Loucy (cell line): ENCODE measurements at regions not wholly inside any gene's neighbourhood (a gene's known extent, or its start where the extent isn't known, plus 50 kb on each side); places are given as distances from the start of the nearest gene placed in this dataset.

ENCODE experiments used
- EZH2phosphoT487 ChIP-seq: fragments of 200-600 bp; IDR thresholded peaks from 2 replicates; pipeline ENCODE4 v1.6.1; 2018; ENCODE audit warnings: antibody characterized with exemption, mild to moderate bottlenecking, moderate library complexity, borderline replicate concordance
- TF ChIP-seq, protein P1 (sequence below): fragments of 200-600 bp; sonication (generic); conservative IDR thresholded peaks from 2 replicates; pipeline ENCODE4 v1.5.1; 2014; ENCODE audit warnings: mild to moderate bottlenecking, antibody characterized with exemption, low read length

DNA sequence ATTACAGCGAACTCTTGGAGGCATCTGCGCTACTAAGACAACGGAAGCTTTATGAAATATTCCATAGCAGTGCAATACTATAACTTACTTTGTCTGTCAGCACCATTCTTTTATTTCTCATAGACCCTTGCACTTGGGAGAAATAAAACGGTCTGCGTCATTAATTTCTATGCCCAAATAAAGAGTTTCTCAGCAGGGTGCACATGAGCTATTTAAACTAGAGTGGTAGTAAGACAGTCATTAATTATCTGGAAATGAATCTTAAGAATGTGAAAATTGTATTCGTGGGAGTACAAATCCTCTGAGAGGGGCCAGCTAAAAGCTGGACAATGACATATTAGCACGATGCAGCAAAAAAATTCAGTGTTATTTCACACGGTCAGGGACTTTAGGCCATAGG, 903.4 kb upstream of the FOXG1 start:
- no peak for TF ChIP-seq EZH2phosphoT487
- TF ChIP-seq, protein P1, sequence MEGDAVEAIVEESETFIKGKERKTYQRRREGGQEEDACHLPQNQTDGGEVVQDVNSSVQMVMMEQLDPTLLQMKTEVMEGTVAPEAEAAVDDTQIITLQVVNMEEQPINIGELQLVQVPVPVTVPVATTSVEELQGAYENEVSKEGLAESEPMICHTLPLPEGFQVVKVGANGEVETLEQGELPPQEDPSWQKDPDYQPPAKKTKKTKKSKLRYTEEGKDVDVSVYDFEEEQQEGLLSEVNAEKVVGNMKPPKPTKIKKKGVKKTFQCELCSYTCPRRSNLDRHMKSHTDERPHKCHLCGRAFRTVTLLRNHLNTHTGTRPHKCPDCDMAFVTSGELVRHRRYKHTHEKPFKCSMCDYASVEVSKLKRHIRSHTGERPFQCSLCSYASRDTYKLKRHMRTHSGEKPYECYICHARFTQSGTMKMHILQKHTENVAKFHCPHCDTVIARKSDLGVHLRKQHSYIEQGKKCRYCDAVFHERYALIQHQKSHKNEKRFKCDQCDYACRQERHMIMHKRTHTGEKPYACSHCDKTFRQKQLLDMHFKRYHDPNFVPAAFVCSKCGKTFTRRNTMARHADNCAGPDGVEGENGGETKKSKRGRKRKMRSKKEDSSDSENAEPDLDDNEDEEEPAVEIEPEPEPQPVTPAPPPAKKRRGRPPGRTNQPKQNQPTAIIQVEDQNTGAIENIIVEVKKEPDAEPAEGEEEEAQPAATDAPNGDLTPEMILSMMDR: no peak
